ENCODE measurements at regions not wholly inside any gene's neighbourhood (a gene's known extent, or its start where the extent isn't known, plus 50 kb on each side); places are given as distances from the start of the nearest gene placed in this dataset.
"Not testable (repeated sequence)": the region's sequence is repeated elsewhere in the genome, so short reads cannot be mapped to it uniquely, and the experiment has no call there.

GRCh38 chr3:21954709-21955108 lies 203.7 kb upstream of the ZNF385D start:
- Mint-ChIP-seq H3K27me3 (ENCODE audit: low read depth) (no peaks in the 10 kb centered on the region), H3K4me3 (no peak overlapping the region)

GRCh38 chr3:21955406-21955805 lies 204.4 kb upstream of the ZNF385D start:
- no peak overlapping the region for H3K27ac Mint-ChIP-seq
- H3K4me1 Mint-ChIP-seq (ENCODE audit: low read depth) = no peaks in the 10 kb centered on the region
- no peak for ATAC-seq (replicated peaks in 1 of 2)
- no peak for DNase-seq
- H3K9me3 Mint-ChIP-seq = peaks cover 13 to 17% of the 10 kb centered on the region in 2 donors
- peaks cover 0 to 1% of the 10 kb centered on the region in 2 donors for H3K36me3 Mint-ChIP-seq (ENCODE audit: insufficient read depth in 2 of 2)
- no peak overlapping the region for H3K4me3 Mint-ChIP-seq
- no peaks in the 10 kb centered on the region for H3K27me3 Mint-ChIP-seq (ENCODE audit: low read depth)

More at GRCh38 chr3:21954709-21955108, 203.7 kb upstream of the ZNF385D start:
- no peak for ATAC-seq (replicated peaks in 1 of 2)
- Mint-ChIP-seq H3K9me3 (peaks cover 16 to 17% of the 10 kb centered on the region in 2 donors), H3K36me3 (ENCODE audit: insufficient read depth in 2 of 2) (peaks cover 0 to 1% of the 10 kb centered on the region in 2 donors), H3K4me1 (ENCODE audit: low read depth) (no peaks in the 10 kb centered on the region), H3K27ac (no peak overlapping the region)
- no peak for DNase-seq

- no peak overlapping the region for H3K27ac Mint-ChIP-seq
- no peaks in the 10 kb centered on the region for H3K27me3 Mint-ChIP-seq (ENCODE audit: low read depth)
- H3K4me3 Mint-ChIP-seq = no peak overlapping the region
- ATAC-seq (replicated peaks in 1 of 2) (no peak), DNase-seq (no peak)
- no peaks in the 10 kb centered on the region for H3K36me3 Mint-ChIP-seq (ENCODE audit: insufficient read depth in 2 of 2)
- H3K4me1 Mint-ChIP-seq (ENCODE audit: low read depth) = no peaks in the 10 kb centered on the region
- H3K9me3 Mint-ChIP-seq = peaks cover 5 to 14% of the 10 kb centered on the region in 2 donors
Measured at GRCh38 chr3:21960033-21960432, 209.0 kb upstream of the ZNF385D start.

- ATAC-seq (replicated peaks in 1 of 2) (no peak), DNase-seq (no peak)
- Mint-ChIP-seq H3K4me1 (ENCODE audit: low read depth) (no peaks in the 10 kb centered on the region), H3K4me3 (no peak overlapping the region), H3K27ac (no peak overlapping the region), H3K36me3 (ENCODE audit: insufficient read depth in 2 of 2) (no peaks in the 10 kb centered on the region), H3K9me3 (peaks cover 3 to 10% of the 10 kb centered on the region in 2 donors), H3K27me3 (ENCODE audit: low read depth) (no peaks in the 10 kb centered on the region)
Measured at GRCh38 chr3:21962456-21962855, 211.4 kb upstream of the ZNF385D start.

GRCh38 chr3:21966457-21966856 lies 215.4 kb upstream of the ZNF385D start:
- ATAC-seq (replicated peaks in 1 of 2) = not testable (repeated sequence)

GRCh38 chr3:21979706-21980105 lies 228.7 kb upstream of the ZNF385D start:
- H3K4me1 Mint-ChIP-seq (ENCODE audit: low read depth) = no peaks in the 10 kb centered on the region
- H3K27me3 Mint-ChIP-seq (ENCODE audit: low read depth) = no peaks in the 10 kb centered on the region
- peaks cover 2% of the 10 kb centered on the region in 2 donors for H3K36me3 Mint-ChIP-seq (ENCODE audit: insufficient read depth in 2 of 2)
- no peak overlapping the region for H3K4me3 Mint-ChIP-seq
- no peak for ATAC-seq (replicated peaks in 1 of 2)
- no peak overlapping the region for H3K27ac Mint-ChIP-seq
- DNase-seq = no peak
- H3K9me3 Mint-ChIP-seq = peaks cover 5 to 9% of the 10 kb centered on the region in 2 donors

More at GRCh38 chr3:21966457-21966856, 215.4 kb upstream of the ZNF385D start:
- peaks cover 4 to 12% of the 10 kb centered on the region in 2 donors for H3K9me3 Mint-ChIP-seq
- H3K4me3 Mint-ChIP-seq; H3K36me3 Mint-ChIP-seq (ENCODE audit: insufficient read depth in 2 of 2); H3K27ac Mint-ChIP-seq; H3K4me1 Mint-ChIP-seq (ENCODE audit: low read depth); DNase-seq; H3K27me3 Mint-ChIP-seq (ENCODE audit: low read depth): not testable (repeated sequence)

GRCh38 chr3:21989341-21990042 lies 238.5 kb upstream of the ZNF385D start:
- no peaks in the 10 kb centered on the region for H3K27me3 Mint-ChIP-seq (ENCODE audit: low read depth)
- H3K4me1 Mint-ChIP-seq (ENCODE audit: low read depth) = no peaks in the 10 kb centered on the region
- H3K9me3 Mint-ChIP-seq = no peaks in the 10 kb centered on the region
- ATAC-seq (replicated peaks in 1 of 2) (no peak), DNase-seq (no peak)
- H3K4me3 Mint-ChIP-seq = no peak overlapping the region
- no peak overlapping the region for H3K27ac Mint-ChIP-seq
- H3K36me3 Mint-ChIP-seq (ENCODE audit: insufficient read depth in 2 of 2) = no peaks in the 10 kb centered on the region

- Mint-ChIP-seq H3K27ac (no peak overlapping the region), H3K9me3 (peaks cover 0 to under 1% of the 10 kb centered on the region in 2 donors), H3K36me3 (ENCODE audit: insufficient read depth in 2 of 2) (no peaks in the 10 kb centered on the region), H3K4me1 (ENCODE audit: low read depth) (no peaks in the 10 kb centered on the region), H3K27me3 (ENCODE audit: low read depth) (no peaks in the 10 kb centered on the region), H3K4me3 (no peak overlapping the region)
- DNase-seq = no peak
- ATAC-seq (replicated peaks in 1 of 2) = no peak
Measured at GRCh38 chr3:21991061-21991460, 240.1 kb upstream of the ZNF385D start.

- Mint-ChIP-seq H3K4me1 (ENCODE audit: low read depth) (no peaks in the 10 kb centered on the region), H3K27me3 (ENCODE audit: low read depth) (no peaks in the 10 kb centered on the region), H3K4me3 (no peak overlapping the region), H3K27ac (no peak overlapping the region), H3K9me3 (peaks cover 0 to 3% of the 10 kb centered on the region in 2 donors), H3K36me3 (ENCODE audit: insufficient read depth in 2 of 2) (no peaks in the 10 kb centered on the region)
- no peak for DNase-seq
- no peak for ATAC-seq (replicated peaks in 1 of 2)
Measured at GRCh38 chr3:21995079-21995607, 244.1 kb upstream of the ZNF385D start.

GRCh38 chr3:22007368-22007767 lies 256.4 kb upstream of the ZNF385D start:
- Mint-ChIP-seq H3K27me3 (ENCODE audit: low read depth) (no peaks in the 10 kb centered on the region), H3K27ac (no peak overlapping the region), H3K36me3 (ENCODE audit: insufficient read depth in 2 of 2) (no peaks in the 10 kb centered on the region), H3K9me3 (peaks cover 4 to 8% of the 10 kb centered on the region in 2 donors), H3K4me1 (ENCODE audit: low read depth) (no peaks in the 10 kb centered on the region), H3K4me3 (no peak overlapping the region)
- DNase-seq (no peak), ATAC-seq (replicated peaks in 1 of 2) (no peak)

- Mint-ChIP-seq H3K27ac (no peak overlapping the region), H3K9me3 (peaks cover 4 to 10% of the 10 kb centered on the region in 2 donors), H3K27me3 (ENCODE audit: low read depth) (no peaks in the 10 kb centered on the region), H3K4me3 (no peak overlapping the region), H3K4me1 (ENCODE audit: low read depth) (no peaks in the 10 kb centered on the region), H3K36me3 (ENCODE audit: insufficient read depth in 2 of 2) (no peaks in the 10 kb centered on the region)
- DNase-seq (no peak), ATAC-seq (replicated peaks in 1 of 2) (no peak)
Measured at GRCh38 chr3:22010997-22011396, 260.0 kb upstream of the ZNF385D start.

GRCh38 chr3:22012471-22012870 lies 261.5 kb upstream of the ZNF385D start:
- Mint-ChIP-seq H3K4me1 (ENCODE audit: low read depth) (no peaks in the 10 kb centered on the region), H3K9me3 (peaks cover 4 to 10% of the 10 kb centered on the region in 2 donors), H3K4me3 (no peak overlapping the region), H3K27ac (no peak overlapping the region), H3K36me3 (ENCODE audit: insufficient read depth in 2 of 2) (no peaks in the 10 kb centered on the region), H3K27me3 (ENCODE audit: low read depth) (no peaks in the 10 kb centered on the region)
- DNase-seq = no peak
- no peak for ATAC-seq (replicated peaks in 1 of 2)

- peaks cover 4 to 7% of the 10 kb centered on the region in 2 donors for H3K9me3 Mint-ChIP-seq
- H3K4me3 Mint-ChIP-seq = no peak overlapping the region
- ATAC-seq (replicated peaks in 1 of 2) (no peak), DNase-seq (no peak)
- no peaks in the 10 kb centered on the region for H3K4me1 Mint-ChIP-seq (ENCODE audit: low read depth)
- no peak overlapping the region for H3K27ac Mint-ChIP-seq
- H3K36me3 Mint-ChIP-seq (ENCODE audit: insufficient read depth in 2 of 2) = no peaks in the 10 kb centered on the region
- no peaks in the 10 kb centered on the region for H3K27me3 Mint-ChIP-seq (ENCODE audit: low read depth)
Measured at GRCh38 chr3:22013641-22014040, 262.6 kb upstream of the ZNF385D start.

GRCh38 chr3:22016197-22016596 lies 265.2 kb upstream of the ZNF385D start:
- H3K4me3 Mint-ChIP-seq = no peak overlapping the region

More at GRCh38 chr3:22016197-22016596, 265.2 kb upstream of the ZNF385D start:
- Mint-ChIP-seq H3K4me1 (ENCODE audit: low read depth) (no peaks in the 10 kb centered on the region), H3K27ac (no peak overlapping the region), H3K9me3 (peaks cover 4 to 8% of the 10 kb centered on the region in 2 donors), H3K27me3 (ENCODE audit: low read depth) (no peaks in the 10 kb centered on the region), H3K36me3 (ENCODE audit: insufficient read depth in 2 of 2) (no peaks in the 10 kb centered on the region)
- ATAC-seq (replicated peaks in 1 of 2) (no peak), DNase-seq (no peak)
